Vagina (tissue), 2 donors: ENCODE measurements at regions not wholly inside any gene's neighbourhood (a gene's known extent, or its start where the extent isn't known, plus 50 kb on each side); places are given as distances from the start of the nearest gene placed in this dataset.

Source experiments
- DNase-seq, 2 donors: peaks; one replicate each; pipeline ENCODE4 v3.0.0-alpha.2; 2017; ENCODE audit errors: extremely low spot score in 2 of 2
- H3K27ac ChIP-seq: fragments of 200-600 bp; sonication (generic); one replicate; pipeline ENCODE4 v1.5.1; 2019
- H3K27me3 ChIP-seq: fragments of 200-600 bp; sonication (generic); one replicate; pipeline ENCODE4 v1.5.1; 2019
- H3K36me3 ChIP-seq, 2 donors: fragments of 200-600 bp; sonication (generic); one replicate each; pipeline ENCODE4 v1.5.1; 2017 to 2019
- H3K4me1 ChIP-seq: fragments of 200-600 bp; sonication (generic); one replicate; pipeline ENCODE4 v1.5.1; 2019
- H3K4me3 ChIP-seq, 2 donors: fragments of 200-600 bp; sonication (generic); 1 replicate in 1 of 2; 2 replicates in 1 of 2; pipeline ENCODE4 v1.5.1; 2016 to 2019
- H3K9me3 ChIP-seq: fragments of 200-600 bp; sonication (generic); one replicate; pipeline ENCODE4 v1.5.1; 2019
- POLR2A ChIP-seq, 2 donors: fragments of 450-650 bp; IDR thresholded peaks; one replicate each; pipeline ENCODE4 v1.6.1; 2017; ENCODE audit warnings: antibody characterized with exemption in 2 of 2, mild to moderate bottlenecking in 2 of 2, moderate library complexity in 2 of 2
- POLR2AphosphoS5 ChIP-seq, 2 donors: sonication (generic); formaldehyde crosslinking; IDR thresholded peaks; one replicate each; pipeline ENCODE4 v1.9.0; 2017; ENCODE audit warnings: antibody characterized with exemption in 2 of 2, mild to moderate bottlenecking in 2 of 2, low read depth in 1 of 2; ENCODE audit not compliant: insufficient read depth in 1 of 2
- intact Hi-C: fragments of 100-400 bp; cut with DNase I; formaldehyde crosslinking; loops from one replicate; pipeline ENCODE4 v1.15.1; 2023
- TF ChIP-seq, protein P1 (sequence below), 3 experiments: fragments of 450-650 bp in 2 of 3; fragments of 200-600 bp in 1 of 3; sonication (generic) in 1 of 3; IDR thresholded peaks; one replicate each; pipeline ENCODE4 v1.5.1; 2017 to 2019; ENCODE audit warnings: antibody characterized with exemption in 3 of 3, mild to moderate bottlenecking in 2 of 3, moderate library complexity in 2 of 3

GRCh38 chr3:81003008-81003645 is 758.3 kb downstream of the GBE1 start:
- Histone ChIP-seq H3K27ac (no peak overlapping the region), H3K4me3 (no peak overlapping the region), H3K27me3 (no peaks in the 10 kb centered on the region), H3K4me1 (no peaks in the 10 kb centered on the region), H3K36me3 (no peaks in the 10 kb centered on the region), H3K9me3 (no peaks in the 10 kb centered on the region)
- no peak for DNase-seq
- intact Hi-C loops = no loop called here
- TF ChIP-seq POLR2AphosphoS5 (IDR thresholded peaks at IDR 0.05; ENCODE audit: insufficient read depth in 1 of 2, low read depth in 1 of 2) (no peak), POLR2A (IDR thresholded peaks at IDR 0.05) (no peak)
- TF ChIP-seq, protein P1, sequence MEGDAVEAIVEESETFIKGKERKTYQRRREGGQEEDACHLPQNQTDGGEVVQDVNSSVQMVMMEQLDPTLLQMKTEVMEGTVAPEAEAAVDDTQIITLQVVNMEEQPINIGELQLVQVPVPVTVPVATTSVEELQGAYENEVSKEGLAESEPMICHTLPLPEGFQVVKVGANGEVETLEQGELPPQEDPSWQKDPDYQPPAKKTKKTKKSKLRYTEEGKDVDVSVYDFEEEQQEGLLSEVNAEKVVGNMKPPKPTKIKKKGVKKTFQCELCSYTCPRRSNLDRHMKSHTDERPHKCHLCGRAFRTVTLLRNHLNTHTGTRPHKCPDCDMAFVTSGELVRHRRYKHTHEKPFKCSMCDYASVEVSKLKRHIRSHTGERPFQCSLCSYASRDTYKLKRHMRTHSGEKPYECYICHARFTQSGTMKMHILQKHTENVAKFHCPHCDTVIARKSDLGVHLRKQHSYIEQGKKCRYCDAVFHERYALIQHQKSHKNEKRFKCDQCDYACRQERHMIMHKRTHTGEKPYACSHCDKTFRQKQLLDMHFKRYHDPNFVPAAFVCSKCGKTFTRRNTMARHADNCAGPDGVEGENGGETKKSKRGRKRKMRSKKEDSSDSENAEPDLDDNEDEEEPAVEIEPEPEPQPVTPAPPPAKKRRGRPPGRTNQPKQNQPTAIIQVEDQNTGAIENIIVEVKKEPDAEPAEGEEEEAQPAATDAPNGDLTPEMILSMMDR (IDR thresholded peaks at IDR 0.05) = no peak

DNA sequence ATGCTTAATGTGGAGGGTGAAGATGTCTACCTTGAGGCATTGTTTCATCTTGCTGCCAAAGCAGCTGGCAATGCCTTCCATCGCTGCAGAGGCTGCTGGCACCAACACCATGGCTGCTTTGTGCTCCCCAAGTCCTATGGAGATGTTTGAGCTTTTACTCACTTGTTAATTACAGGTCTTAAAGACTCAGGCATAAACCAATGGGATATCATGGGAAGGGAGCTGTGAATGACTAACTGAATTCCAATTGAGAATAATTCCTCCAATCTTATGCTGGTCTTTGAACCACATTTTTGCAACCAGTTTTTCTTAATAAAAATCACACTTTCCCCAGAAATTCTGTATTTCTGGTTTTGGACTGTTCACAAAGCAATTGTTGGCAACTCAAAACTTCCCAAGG is 762.0 kb downstream of the GBE1 start:
- Histone ChIP-seq H3K27me3 (no peaks in the 10 kb centered on the region), H3K4me1 (no peaks in the 10 kb centered on the region), H3K36me3 (no peaks in the 10 kb centered on the region), H3K4me3 (no peak overlapping the region), H3K9me3 (no peaks in the 10 kb centered on the region), H3K27ac (no peak overlapping the region)
- DNase-seq = no peak
- TF ChIP-seq POLR2AphosphoS5 (IDR thresholded peaks at IDR 0.05; ENCODE audit: insufficient read depth in 1 of 2, low read depth in 1 of 2) = no peak
- intact Hi-C loops = no loop called here

- no peaks in the 10 kb centered on the region for H3K27me3 ChIP-seq
- DNase-seq = no peak
- H3K36me3 ChIP-seq = no peaks in the 10 kb centered on the region
- no peak for TF ChIP-seq POLR2A (IDR thresholded peaks at IDR 0.05)
- TF ChIP-seq, protein P1 (IDR thresholded peaks at IDR 0.05) = no peak
- no peak for TF ChIP-seq POLR2AphosphoS5 (IDR thresholded peaks at IDR 0.05; ENCODE audit: insufficient read depth in 1 of 2, low read depth in 1 of 2)
- no peak overlapping the region for H3K4me3 ChIP-seq
- no peak overlapping the region for H3K27ac ChIP-seq
- H3K9me3 ChIP-seq = no peaks in the 10 kb centered on the region
- no peaks in the 10 kb centered on the region for H3K4me1 ChIP-seq
- intact Hi-C loops = no loop called here
These were observed 763.4 kb downstream of the GBE1 start for GRCh38 chr3:80998022-80998421.

- Histone ChIP-seq H3K36me3 (no peaks in the 10 kb centered on the region), H3K4me3 (no peak overlapping the region), H3K4me1 (no peaks in the 10 kb centered on the region), H3K9me3 (no peaks in the 10 kb centered on the region), H3K27me3 (no peaks in the 10 kb centered on the region), H3K27ac (no peak overlapping the region)
- intact Hi-C loops = no loop called here
- TF ChIP-seq POLR2AphosphoS5 (IDR thresholded peaks at IDR 0.05; ENCODE audit: insufficient read depth in 1 of 2, low read depth in 1 of 2) = no peak
- TF ChIP-seq POLR2A (IDR thresholded peaks at IDR 0.05) = no peak
- TF ChIP-seq, protein P1 (IDR thresholded peaks at IDR 0.05) = no peak
- no peak for DNase-seq
These were observed 763.8 kb downstream of the GBE1 start for GRCh38 chr3:80997622-80998021.

DNA sequence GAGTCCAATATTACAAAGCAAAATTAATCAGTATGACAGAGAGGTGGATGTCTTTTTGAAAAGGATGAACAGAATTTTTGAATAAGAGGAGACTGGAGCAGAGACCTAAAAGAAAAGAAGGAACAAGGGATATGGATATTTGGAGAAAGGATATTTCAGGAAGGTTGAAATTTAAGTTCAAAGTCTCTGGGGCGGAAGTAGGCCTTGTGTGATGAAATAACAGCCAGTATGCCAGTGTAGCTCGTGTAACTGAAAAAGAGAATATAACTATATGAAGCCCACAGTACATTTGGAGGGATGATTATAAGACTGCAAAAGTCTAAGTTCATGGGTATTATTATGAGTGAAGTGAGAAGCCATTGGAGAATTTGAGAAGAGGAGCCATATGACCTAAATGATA is 766.7 kb downstream of the GBE1 start:
- no peak overlapping the region for H3K4me3 ChIP-seq
- no peaks in the 10 kb centered on the region for H3K36me3 ChIP-seq
- no peaks in the 10 kb centered on the region for H3K27me3 ChIP-seq
- no peak for DNase-seq
- intact Hi-C loops = no loop called here
- H3K27ac ChIP-seq = no peak overlapping the region
- H3K4me1 ChIP-seq = no peaks in the 10 kb centered on the region
- H3K9me3 ChIP-seq = no peaks in the 10 kb centered on the region
- TF ChIP-seq, protein P1 (IDR thresholded peaks at IDR 0.05) = no peak
- no peak for TF ChIP-seq POLR2A (IDR thresholded peaks at IDR 0.05)
- no peak for TF ChIP-seq POLR2AphosphoS5 (IDR thresholded peaks at IDR 0.05; ENCODE audit: insufficient read depth in 1 of 2, low read depth in 1 of 2)
